H9 (cell line): ENCODE measurements at regions not wholly inside any gene's neighbourhood (a gene's known extent, or its start where the extent isn't known, plus 50 kb on each side); places are given as distances from the start of the nearest gene placed in this dataset.

Experiments used
- DNase-seq: peaks from one replicate; pipeline ENCODE4 v3.0.0-alpha.2; 2017
- H2AFZ ChIP-seq: one replicate; pipeline ENCODE4 v1.6.1; 2013; ENCODE audit warnings: mild to moderate bottlenecking, low read length, control low read depth, moderate library complexity
- H2AK5ac ChIP-seq: 2 replicates; pipeline ENCODE4 v1.6.1; 2013; ENCODE audit warnings: low read length, control low read depth, mixed read lengths; ENCODE audit not compliant: insufficient read length
- H2BK120ac ChIP-seq: one replicate; pipeline ENCODE4 v1.6.1; 2013; ENCODE audit warnings: low read depth, mild to moderate bottlenecking, low read length, control low read depth, inconsistent platforms; ENCODE audit not compliant: poor library complexity, severe bottlenecking
- H2BK12ac ChIP-seq: 2 replicates; pipeline ENCODE4 v1.6.1; 2013; ENCODE audit warnings: low read length, control low read depth, mixed read lengths, low read depth; ENCODE audit not compliant: insufficient read length
- H2BK15ac ChIP-seq: 2 replicates; pipeline ENCODE4 v1.6.1; 2013; ENCODE audit warnings: low read depth, low read length, control low read depth
- H2BK20ac ChIP-seq: one replicate; pipeline ENCODE4 v1.6.1; 2013; ENCODE audit warnings: low read depth, mild to moderate bottlenecking, low read length, control low read depth, inconsistent platforms; ENCODE audit not compliant: poor library complexity, severe bottlenecking
- H2BK5ac ChIP-seq: 2 replicates; pipeline ENCODE4 v1.6.1; 2013; ENCODE audit warnings: low read length, control low read depth, mixed read lengths; ENCODE audit not compliant: insufficient read length
- H3K14ac ChIP-seq: 2 replicates; pipeline ENCODE4 v1.6.1; 2013; ENCODE audit warnings: low read length, control low read depth; ENCODE audit not compliant: insufficient read depth
- H3K18ac ChIP-seq: 2 replicates; pipeline ENCODE4 v1.6.1; 2013; ENCODE audit warnings: low read depth, mild to moderate bottlenecking, mixed read lengths, low read length, control low read depth; ENCODE audit not compliant: insufficient read length
- H3K23ac ChIP-seq: 2 replicates; pipeline ENCODE4 v1.6.1; 2013; ENCODE audit warnings: low read length, control low read depth, mixed read lengths, low read depth; ENCODE audit not compliant: insufficient read length
- H3K23me2 ChIP-seq: 2 replicates; pipeline ENCODE4 v1.6.1; 2013; ENCODE audit warnings: low read depth, mild to moderate bottlenecking, mixed read lengths, low read length, control low read depth; ENCODE audit not compliant: insufficient read length, poor library complexity, severe bottlenecking
- H3K27ac ChIP-seq: 2 replicates; pipeline ENCODE4 v1.5.1; 2013; ENCODE audit warnings: low read length, control low read depth, mixed read lengths, low read depth; ENCODE audit not compliant: insufficient read length
- H3K27me3 ChIP-seq: 2 replicates; pipeline ENCODE4 v1.6.1; 2013; ENCODE audit warnings: low read length, control low read depth, inconsistent platforms; ENCODE audit not compliant: insufficient read depth
- H3K4ac ChIP-seq: 2 replicates; pipeline ENCODE4 v1.6.1; 2013; ENCODE audit warnings: low read depth, mild to moderate bottlenecking, control low read depth, inconsistent platforms, low read length, moderate library complexity
- H3K4me1 ChIP-seq: 2 replicates; pipeline ENCODE4 v1.6.1; 2013; ENCODE audit warnings: low read length, control low read depth, inconsistent platforms; ENCODE audit not compliant: insufficient read depth
- H3K4me2 ChIP-seq: 2 replicates; pipeline ENCODE4 v1.6.1; 2013; ENCODE audit warnings: low read length, control low read depth, mixed read lengths; ENCODE audit not compliant: insufficient read length, insufficient read depth
- H3K56ac ChIP-seq: 2 replicates; pipeline ENCODE4 v1.6.1; 2013; ENCODE audit warnings: low read depth, mild to moderate bottlenecking, mixed read lengths, low read length, control low read depth; ENCODE audit not compliant: insufficient read length
- H3K79me1 ChIP-seq: 2 replicates; pipeline ENCODE4 v1.6.1; 2013; ENCODE audit warnings: low read depth, mild to moderate bottlenecking, moderate library complexity, low read length, control low read depth, inconsistent platforms; ENCODE audit not compliant: insufficient read depth, poor library complexity, severe bottlenecking
- H3K79me2 ChIP-seq: 2 replicates; pipeline ENCODE4 v1.6.1; 2013; ENCODE audit warnings: low read length, control low read depth, inconsistent platforms; ENCODE audit not compliant: insufficient read depth
- H3K9ac ChIP-seq: 2 replicates; pipeline ENCODE4 v1.6.1; 2013; ENCODE audit warnings: low read length, control low read depth, mixed read lengths; ENCODE audit not compliant: insufficient read length; ENCODE audit errors: extremely low read depth
- H3K9me3 ChIP-seq: one replicate; pipeline ENCODE4 v1.6.1; 2013; ENCODE audit warnings: low read depth, low read length, inconsistent platforms; ENCODE audit not compliant: control insufficient read depth
- H3T11ph ChIP-seq: one replicate; pipeline ENCODE4 v1.6.1; 2013; ENCODE audit warnings: mild to moderate bottlenecking, low read length, control low read depth, inconsistent platforms
- H4K20me1 ChIP-seq: one replicate; pipeline ENCODE4 v1.6.1; 2013; ENCODE audit not compliant: control insufficient read depth, insufficient read length, insufficient read depth
- H4K5ac ChIP-seq: 2 replicates; pipeline ENCODE4 v1.6.1; 2013; ENCODE audit warnings: low read depth, mild to moderate bottlenecking, mixed read lengths, low read length, control low read depth; ENCODE audit not compliant: insufficient read length
- H4K8ac ChIP-seq: replicated peaks from 2 replicates; pipeline ENCODE4 v1.6.1; 2013; ENCODE audit warnings: low read length, control low read depth, mixed read lengths, low read depth; ENCODE audit not compliant: insufficient read length
- H4K91ac ChIP-seq: 2 replicates; pipeline ENCODE4 v1.6.1; 2013; ENCODE audit warnings: low read depth, mild to moderate bottlenecking, moderate library complexity, mixed read lengths, low read length, control low read depth; ENCODE audit not compliant: insufficient read length
- H3K27ac Mint-ChIP-seq, 3 experiments: 2 replicates in 2 of 3; 3 replicates in 1 of 3; pipeline ENCODE4 v1.8.0; 2020 to 2021; ENCODE audit warnings: mixed read lengths in 3 of 3, mild to moderate bottlenecking in 1 of 3, moderate library complexity in 1 of 3
- H3K27me3 Mint-ChIP-seq: 2 replicates; pipeline ENCODE4 v1.8.0; 2021; ENCODE audit warnings: low read depth, mild to moderate bottlenecking, moderate library complexity, mixed read lengths
- H3K36me3 Mint-ChIP-seq, 3 experiments: 2 replicates in 2 of 3; 3 replicates in 1 of 3; pipeline ENCODE4 v1.8.0; 2020 to 2021; ENCODE audit warnings: low read depth in 3 of 3, mixed read lengths in 3 of 3; ENCODE audit not compliant: insufficient read depth in 1 of 3
- H3K4me1 Mint-ChIP-seq, 2 experiments: 2 replicates each; pipeline ENCODE4 v1.8.0; 2020; ENCODE audit warnings: mixed read lengths in 2 of 2
- H3K4me3 Mint-ChIP-seq, 2 experiments: 2 replicates in 1 of 2; 3 replicates in 1 of 2; pipeline ENCODE4 v1.8.0; 2020 to 2021; ENCODE audit warnings: mild to moderate bottlenecking in 2 of 2, mixed read lengths in 2 of 2, moderate library complexity in 1 of 2
- H3K9me3 Mint-ChIP-seq, 2 experiments: 2 replicates in 1 of 2; 3 replicates in 1 of 2; pipeline ENCODE4 v1.8.0; 2020; ENCODE audit warnings: mild to moderate bottlenecking in 2 of 2, mixed read lengths in 2 of 2, moderate library complexity in 1 of 2
- WGBS: extraction: QIAGEN DNeasy Blood & Tissue Kit; methylation state at CpG from one replicate; pipeline ENCODE4 v1.1.7; 2013; ENCODE audit warnings: missing lambda C conversion rate, low lambda C conversion rate, mixed read lengths; ENCODE audit not compliant: insufficient read length; ENCODE audit errors: extremely low coverage; 5-methylcytosine and 5-hydroxymethylcytosine counted together
- TF ChIP-seq, protein P1 (sequence below): fragments of 200-600 bp; sonication (generic); conservative IDR thresholded peaks from 3 replicates; pipeline ENCODE4 v1.8.0; 2021; ENCODE audit warnings: antibody characterized with exemption, mild to moderate bottlenecking

GRCh38 chr12:65666876-65667275 lies 157.4 kb upstream of the HMGA2 start:
- H3K23me2 ChIP-seq = no peaks in the 10 kb centered on the region
- H3K27me3 ChIP-seq = no peaks in the 10 kb centered on the region
- H4K5ac ChIP-seq = no peak overlapping the region
- H3K14ac ChIP-seq = no peak overlapping the region
- H4K8ac ChIP-seq = no peak overlapping the region
- peaks cover 8 to 16% of the 10 kb centered on the region in 2 experiments; a peak in 3 of 5 replicates for H3K9me3 Mint-ChIP-seq
- no peaks in the 10 kb centered on the region for H3K79me2 ChIP-seq
- H3K9me3 ChIP-seq = peaks cover 6% of the 10 kb centered on the region
- H2AFZ ChIP-seq = no peak overlapping the region
- no peaks in the 10 kb centered on the region for H4K20me1 ChIP-seq
- H3K18ac ChIP-seq = no peak overlapping the region
- H2BK120ac ChIP-seq = no peak overlapping the region
- H3K4me1 Mint-ChIP-seq = peaks cover 2 to 16% of the 10 kb centered on the region in 2 experiments; a peak in 3 of 4 replicates
- DNase-seq = no peak
- H3K36me3 Mint-ChIP-seq = peaks cover 0 to 9% (median 6%) of the 10 kb centered on the region in 3 experiments; a peak in 4 of 7 replicates
- no peak overlapping the region for H2BK20ac ChIP-seq
- no peak overlapping the region for H3K27ac ChIP-seq
- no peak overlapping the region for H3K4ac ChIP-seq
- 0 out of 7 replicates have a peak overlapping the region, but pooled peaks of 1 of the 3 experiments have one; percentile 36 for H3K27ac Mint-ChIP-seq
- no peaks in the 10 kb centered on the region for H3K4me1 ChIP-seq
- H3K79me1 ChIP-seq = no peaks in the 10 kb centered on the region
- H3K4me2 ChIP-seq = no peak overlapping the region
- no CpG with 5 or more reads among the region's 2 CpGs for WGBS
- no peak overlapping the region for H3K56ac ChIP-seq
- no peak overlapping the region for H2BK5ac ChIP-seq
- no peak overlapping the region for H3K23ac ChIP-seq
- TF ChIP-seq, protein P1, sequence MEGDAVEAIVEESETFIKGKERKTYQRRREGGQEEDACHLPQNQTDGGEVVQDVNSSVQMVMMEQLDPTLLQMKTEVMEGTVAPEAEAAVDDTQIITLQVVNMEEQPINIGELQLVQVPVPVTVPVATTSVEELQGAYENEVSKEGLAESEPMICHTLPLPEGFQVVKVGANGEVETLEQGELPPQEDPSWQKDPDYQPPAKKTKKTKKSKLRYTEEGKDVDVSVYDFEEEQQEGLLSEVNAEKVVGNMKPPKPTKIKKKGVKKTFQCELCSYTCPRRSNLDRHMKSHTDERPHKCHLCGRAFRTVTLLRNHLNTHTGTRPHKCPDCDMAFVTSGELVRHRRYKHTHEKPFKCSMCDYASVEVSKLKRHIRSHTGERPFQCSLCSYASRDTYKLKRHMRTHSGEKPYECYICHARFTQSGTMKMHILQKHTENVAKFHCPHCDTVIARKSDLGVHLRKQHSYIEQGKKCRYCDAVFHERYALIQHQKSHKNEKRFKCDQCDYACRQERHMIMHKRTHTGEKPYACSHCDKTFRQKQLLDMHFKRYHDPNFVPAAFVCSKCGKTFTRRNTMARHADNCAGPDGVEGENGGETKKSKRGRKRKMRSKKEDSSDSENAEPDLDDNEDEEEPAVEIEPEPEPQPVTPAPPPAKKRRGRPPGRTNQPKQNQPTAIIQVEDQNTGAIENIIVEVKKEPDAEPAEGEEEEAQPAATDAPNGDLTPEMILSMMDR = no peak
- H2BK15ac ChIP-seq = no peak overlapping the region
- no peak overlapping the region for H3T11ph ChIP-seq
- peaks cover 5% of the 10 kb centered on the region; the same call in 1 of the 2 replicates for H3K27me3 Mint-ChIP-seq
- no peak overlapping the region for H4K91ac ChIP-seq
- no peak overlapping the region for H2BK12ac ChIP-seq
- H3K9ac ChIP-seq = no peak overlapping the region
- H2AK5ac ChIP-seq = no peak overlapping the region
- H3K4me3 Mint-ChIP-seq = no peak overlapping the region
